Memory B cell (primary cell): ENCODE measurements at regions not wholly inside any gene's neighbourhood (a gene's known extent, or its start where the extent isn't known, plus 50 kb on each side); places are given as distances from the start of the nearest gene placed in this dataset.
"Not testable (repeated sequence)": the region's sequence is repeated elsewhere in the genome, so short reads cannot be mapped to it uniquely, and the experiment has no call there.

Experiments used
- ATAC-seq: fragments of 150-1000 bp; cut with Tn5 transposase; 2 replicates; pipeline ENCODE4 v1.10.0; 2021; ENCODE audit warnings: low read depth, mild to moderate bottlenecking, moderate library complexity
- DNase-seq, 2 donors: peaks; one replicate each; pipeline ENCODE4 v3.0.0; 2022; ENCODE audit warnings: low spot score in 2 of 2
- H3K27ac Mint-ChIP-seq: one replicate; pipeline ENCODE4 v1.8.0; 2022; ENCODE audit warnings: mild to moderate bottlenecking, moderate library complexity, mixed read lengths
- H3K27me3 Mint-ChIP-seq: one replicate; pipeline ENCODE4 v1.8.0; 2022; ENCODE audit warnings: mixed read lengths
- H3K36me3 Mint-ChIP-seq: one replicate; pipeline ENCODE4 v1.8.0; 2022; ENCODE audit warnings: mild to moderate bottlenecking, mixed read lengths
- H3K4me1 Mint-ChIP-seq: one replicate; pipeline ENCODE4 v1.8.0; 2022; ENCODE audit warnings: mixed read lengths
- H3K4me3 Mint-ChIP-seq: one replicate; pipeline ENCODE4 v1.8.0; 2022; ENCODE audit warnings: mild to moderate bottlenecking, moderate library complexity, mixed read lengths
- H3K9me3 Mint-ChIP-seq: one replicate; pipeline ENCODE4 v1.8.0; 2022; ENCODE audit warnings: mixed read lengths

GRCh38 chr6:44739181-44739580 is 351.7 kb downstream of the CDC5L start:
- no peak for DNase-seq

GRCh38 chr6:44740566-44741120 is 353.1 kb downstream of the CDC5L start:
- H3K9me3 Mint-ChIP-seq, result peaks cover 2% of the 10 kb centered on the region
- peaks cover 2% of the 10 kb centered on the region for H3K27me3 Mint-ChIP-seq
- no peaks in the 10 kb centered on the region for H3K4me1 Mint-ChIP-seq
- no peaks in the 10 kb centered on the region for H3K36me3 Mint-ChIP-seq
- ATAC-seq (no peak), DNase-seq (no peak)
- no peak overlapping the region for H3K4me3 Mint-ChIP-seq
- no peak overlapping the region for H3K27ac Mint-ChIP-seq

More at GRCh38 chr6:44739181-44739580, 351.7 kb downstream of the CDC5L start:
- no peaks in the 10 kb centered on the region for H3K36me3 Mint-ChIP-seq
- H3K4me1 Mint-ChIP-seq, result peaks cover 2% of the 10 kb centered on the region
- H3K9me3 Mint-ChIP-seq, result no peaks in the 10 kb centered on the region
- ATAC-seq, result no peak
- peaks cover 2% of the 10 kb centered on the region for H3K27me3 Mint-ChIP-seq
- H3K27ac Mint-ChIP-seq, result no peak overlapping the region
- no peak overlapping the region for H3K4me3 Mint-ChIP-seq

GRCh38 chr6:44742201-44742600 is 354.7 kb downstream of the CDC5L start:
- Mint-ChIP-seq H3K27me3 (peaks cover 2% of the 10 kb centered on the region), H3K4me1 (no peaks in the 10 kb centered on the region), H3K36me3 (no peaks in the 10 kb centered on the region), H3K27ac (no peak overlapping the region), H3K9me3 (peaks cover 2% of the 10 kb centered on the region), H3K4me3 (no peak overlapping the region)
- DNase-seq, result no peak
- no peak for ATAC-seq

GRCh38 chr6:44742828-44743372 is 355.4 kb downstream of the CDC5L start:
- no peak overlapping the region for H3K27ac Mint-ChIP-seq
- no peaks in the 10 kb centered on the region for H3K4me1 Mint-ChIP-seq
- peaks cover 2% of the 10 kb centered on the region for H3K9me3 Mint-ChIP-seq
- H3K36me3 Mint-ChIP-seq, result no peaks in the 10 kb centered on the region
- no peak overlapping the region for H3K4me3 Mint-ChIP-seq
- peaks cover 2% of the 10 kb centered on the region for H3K27me3 Mint-ChIP-seq
- ATAC-seq (no peak), DNase-seq (no peak)

GRCh38 chr6:44760116-44760515 is 372.6 kb downstream of the CDC5L start:
- not testable (repeated sequence) for DNase-seq, ATAC-seq, H3K4me1 Mint-ChIP-seq, H3K27ac Mint-ChIP-seq, H3K27me3 Mint-ChIP-seq, H3K36me3 Mint-ChIP-seq, H3K9me3 Mint-ChIP-seq, H3K4me3 Mint-ChIP-seq

GRCh38 chr6:44761046-44761445 is 373.5 kb downstream of the CDC5L start:
- Mint-ChIP-seq H3K9me3 (peaks cover 6% of the 10 kb centered on the region), H3K4me3 (no peak overlapping the region), H3K27ac (no peak overlapping the region), H3K4me1 (no peaks in the 10 kb centered on the region), H3K27me3 (no peaks in the 10 kb centered on the region), H3K36me3 (peaks cover 4% of the 10 kb centered on the region)
- DNase-seq (no peak), ATAC-seq (no peak)

- Mint-ChIP-seq H3K9me3 (peaks cover 6% of the 10 kb centered on the region), H3K27ac (no peak overlapping the region), H3K4me3 (no peak overlapping the region), H3K36me3 (peaks cover 4% of the 10 kb centered on the region), H3K4me1 (no peaks in the 10 kb centered on the region), H3K27me3 (peaks cover 2% of the 10 kb centered on the region)
- DNase-seq, result no peak
- no peak for ATAC-seq
Measured at GRCh38 chr6:44762496-44762895, 375.0 kb downstream of the CDC5L start.

GRCh38 chr6:44771647-44772415 is 384.3 kb downstream of the CDC5L start:
- no peak overlapping the region for H3K4me3 Mint-ChIP-seq
- H3K4me1 Mint-ChIP-seq, result no peaks in the 10 kb centered on the region
- peaks cover 11% of the 10 kb centered on the region for H3K27me3 Mint-ChIP-seq
- H3K9me3 Mint-ChIP-seq, result peaks cover 6% of the 10 kb centered on the region
- ATAC-seq (no peak), DNase-seq (no peak)
- no peak overlapping the region for H3K27ac Mint-ChIP-seq
- H3K36me3 Mint-ChIP-seq, result peaks cover 1% of the 10 kb centered on the region

GRCh38 chr6:44772838-44773237 is 385.3 kb downstream of the CDC5L start:
- no peak overlapping the region for H3K27ac Mint-ChIP-seq
- ATAC-seq (no peak), DNase-seq (no peak)
- peaks cover 1% of the 10 kb centered on the region for H3K36me3 Mint-ChIP-seq
- H3K27me3 Mint-ChIP-seq, result peaks cover 11% of the 10 kb centered on the region
- H3K9me3 Mint-ChIP-seq, result peaks cover 6% of the 10 kb centered on the region
- H3K4me3 Mint-ChIP-seq, result no peak overlapping the region
- no peaks in the 10 kb centered on the region for H3K4me1 Mint-ChIP-seq

- no peak overlapping the region for H3K27ac Mint-ChIP-seq
- H3K36me3 Mint-ChIP-seq, result peaks cover 1% of the 10 kb centered on the region
- no peak overlapping the region for H3K4me3 Mint-ChIP-seq
- H3K9me3 Mint-ChIP-seq, result peaks cover 6% of the 10 kb centered on the region
- H3K27me3 Mint-ChIP-seq, result peaks cover 9% of the 10 kb centered on the region
- H3K4me1 Mint-ChIP-seq, result peaks cover 3% of the 10 kb centered on the region
- no peak for ATAC-seq
- no peak for DNase-seq
Measured at GRCh38 chr6:44775121-44775520, 387.6 kb downstream of the CDC5L start.

- H3K36me3 Mint-ChIP-seq, result peaks cover 1% of the 10 kb centered on the region
- no peak for ATAC-seq
- no peak overlapping the region for H3K4me3 Mint-ChIP-seq
- peaks cover 4% of the 10 kb centered on the region for H3K9me3 Mint-ChIP-seq
- DNase-seq, result no peak
- H3K4me1 Mint-ChIP-seq, result peaks cover 3% of the 10 kb centered on the region
- peaks cover 9% of the 10 kb centered on the region for H3K27me3 Mint-ChIP-seq
- no peak overlapping the region for H3K27ac Mint-ChIP-seq
Measured at GRCh38 chr6:44776344-44776743, 388.8 kb downstream of the CDC5L start.

- Mint-ChIP-seq H3K4me3 (no peak overlapping the region), H3K9me3 (peaks cover 4% of the 10 kb centered on the region), H3K27me3 (peaks cover 8% of the 10 kb centered on the region), H3K27ac (no peak overlapping the region), H3K36me3 (peaks cover 1% of the 10 kb centered on the region), H3K4me1 (peaks cover 3% of the 10 kb centered on the region)
- DNase-seq (no peak), ATAC-seq (no peak)
Measured at GRCh38 chr6:44778513-44778912, 391.0 kb downstream of the CDC5L start.
